GM12878 (cell line): ENCODE measurements at regions not wholly inside any gene's neighbourhood (a gene's known extent, or its start where the extent isn't known, plus 50 kb on each side); places are given as distances from the start of the nearest gene placed in this dataset.

Source experiments
- ATAC-seq: fragments of 200-7000 bp; cut with Tn5 transposase; 3 replicates; pipeline ENCODE4 v1.9.1; 2020; ENCODE audit warnings: mild to moderate bottlenecking, moderate library complexity
- BruUV-seq: library from RNA; stranded (reverse); fragments of 400-500 nt; replicated peaks from 2 replicates; lab custom pipeline; 2021; lab: Mats Ljungman, UMichigan
- CTCF ChIA-PET: fragments of 300-600 bp; sonication (Branson Sonifier 250); formaldehyde crosslinking; extraction: SDS; loops from one replicate; lab custom pipeline; 2021; ENCODE audit warnings: inconsistent platforms; lab: Yijun Ruan, JAX
- POLR2A ChIA-PET: fragments of 350-600 bp; formaldehyde crosslinking; extraction: SDS; loops from one replicate; lab custom pipeline; 2021; ENCODE audit warnings: inconsistent platforms; lab: Charles Lee
- RAD21 ChIA-PET: fragments of 300-600 bp; sonication (Branson Sonifier 250); formaldehyde crosslinking; loops from one replicate; lab custom pipeline; 2023; ENCODE audit warnings: antibody characterized with exemption; ENCODE audit not compliant: unreplicated experiment; lab: Charles Lee
- SMC1A ChIA-PET: fragments of 300-600 bp; sonication (Branson Sonifier 250); formaldehyde crosslinking; loops from one replicate; lab custom pipeline; 2023; ENCODE audit not compliant: unreplicated experiment, uncharacterized antibody; lab: Charles Lee
- DNase-seq: peaks from one replicate; pipeline ENCODE4 v3.0.0-alpha.2; 2011; ENCODE audit warnings: low read depth, low spot score
- FAIRE-seq: peaks from 3 replicates; lab custom pipeline; 2011; peaks lifted over from hg19 to GRCh38; lab: Jason Lieb, UNC
- H2AFZ ChIP-seq: 2 replicates; pipeline ENCODE4 v1.6.0; 2011; ENCODE audit warnings: low read depth, low read length, control low read depth; ENCODE audit not compliant: control insufficient read depth
- H3K27ac ChIP-seq: 2 replicates; pipeline ENCODE4 v1.5.1; 2011; ENCODE audit warnings: control low read depth; ENCODE audit not compliant: control insufficient read depth, insufficient read depth
- H3K27me3 ChIP-seq, 2 experiments: replicated peaks in 1 of 2; 2 replicates each; pipeline versions ENCODE4 v1.6.0 to v1.6.1; 2011; ENCODE audit warnings: low read length in 1 of 2; ENCODE audit not compliant: control insufficient read depth in 2 of 2, insufficient read depth in 2 of 2
- H3K36me3 ChIP-seq, 2 experiments: 2 replicates each; pipeline ENCODE4 v1.5.1; 2011; ENCODE audit warnings: low read length in 1 of 2; ENCODE audit not compliant: control insufficient read depth in 2 of 2, insufficient read depth in 2 of 2
- H3K4me1 ChIP-seq: 2 replicates; pipeline ENCODE4 v1.6.1; 2011; ENCODE audit warnings: mild to moderate bottlenecking, low read length, moderate library complexity, mixed read lengths; ENCODE audit not compliant: control insufficient read depth, insufficient read depth
- H3K4me2 ChIP-seq: 2 replicates; pipeline ENCODE4 v1.6.0; 2011; ENCODE audit warnings: control low read depth; ENCODE audit not compliant: control insufficient read depth, insufficient read depth
- H3K4me3 ChIP-seq: fragments of 200-600 bp; sonication (generic); 2 replicates; pipeline ENCODE4 v1.5.1; 2016
- H3K79me2 ChIP-seq: 2 replicates; pipeline ENCODE4 v1.6.0; 2011; ENCODE audit warnings: low read length; ENCODE audit not compliant: control insufficient read depth, insufficient read depth
- H3K9ac ChIP-seq: 2 replicates; pipeline ENCODE4 v1.8.0; 2011; ENCODE audit warnings: low read length, control low read depth, mixed read lengths; ENCODE audit not compliant: control insufficient read depth, insufficient read depth
- H3K9me3 ChIP-seq: replicated peaks from 3 replicates; pipeline ENCODE4 v1.5.1; 2011; ENCODE audit warnings: mild to moderate bottlenecking, low read length; ENCODE audit not compliant: control insufficient read depth, insufficient read depth
- H4K20me1 ChIP-seq: 2 replicates; pipeline ENCODE4 v1.6.0; 2011; ENCODE audit not compliant: control insufficient read depth, insufficient read depth
- BRCA1 ChIP-seq: IDR thresholded peaks from 2 replicates; pipeline ENCODE4 v1.6.1; 2011; ENCODE audit warnings: low read depth, low read length, improper control_type of control experiment
- FOXK2 ChIP-seq: fragments of 450-650 bp; IDR thresholded peaks from 2 replicates; pipeline ENCODE4 v1.6.1; 2017; ENCODE audit warnings: mild to moderate bottlenecking, moderate library complexity
- HDAC6 ChIP-seq: fragments of 200-600 bp; sonication (generic); IDR thresholded peaks from one replicate; pipeline ENCODE4 v1.8.0; 2017; ENCODE audit warnings: antibody characterized with exemption; ENCODE audit not compliant: unreplicated experiment
- IRF4 ChIP-seq: IDR thresholded peaks from 2 replicates; pipeline ENCODE4 v1.6.1; 2011; ENCODE audit warnings: low read depth, low read length
- MAX ChIP-seq: IDR thresholded peaks from 2 replicates; pipeline ENCODE4 v1.6.1; 2012; ENCODE audit warnings: low read depth, low read length, improper control_type of control experiment
- RAD51 ChIP-seq: fragments of 450-650 bp; IDR thresholded peaks from 2 replicates; pipeline ENCODE4 v1.6.1; 2016; ENCODE audit warnings: moderate library complexity, mild to moderate bottlenecking, inconsistent platforms
- RELB ChIP-seq: fragments of 450-650 bp; IDR thresholded peaks from 2 replicates; pipeline ENCODE4 v1.6.1; 2017; ENCODE audit warnings: low read depth, mild to moderate bottlenecking, moderate library complexity
- SMAD1 ChIP-seq: fragments of 450-650 bp; IDR thresholded peaks from 2 replicates; pipeline ENCODE4 v1.6.1; 2018; ENCODE audit warnings: mild to moderate bottlenecking, low read depth; ENCODE audit not compliant: partially characterized antibody
- SMARCA5 ChIP-seq: fragments of 450-650 bp; IDR thresholded peaks from 2 replicates; pipeline ENCODE4 v1.6.1; 2017; ENCODE audit warnings: mild to moderate bottlenecking
- ZNF207 ChIP-seq: fragments of 450-650 bp; IDR thresholded peaks from 2 replicates; pipeline ENCODE4 v1.6.1; 2014; ENCODE audit warnings: antibody characterized with exemption, mild to moderate bottlenecking, borderline replicate concordance
- ZNF592 ChIP-seq: fragments of 450-650 bp; IDR thresholded peaks from 2 replicates; pipeline ENCODE4 v1.6.1; 2017; ENCODE audit warnings: mild to moderate bottlenecking, moderate library complexity
- WGBS: methylation state at CpG from one replicate; pipeline ENCODE4 v1.1.6; 2016; ENCODE audit warnings: low lambda C conversion rate; ENCODE audit not compliant: insufficient replicate concordance, insufficient coverage; ENCODE audit errors: missing lambda C conversion rate; 5-methylcytosine and 5-hydroxymethylcytosine counted together
- in situ Hi-C: fragments of 300-500 bp; cut with MboI; formaldehyde crosslinking; loops from 9 replicates; pipeline ENCODE4 v1.14.3; 2018; ENCODE audit warnings: mixed read lengths
- intact Hi-C: fragments of 100-400 bp; cut with micrococcal nuclease; formaldehyde crosslinking; loops from one replicate; pipeline ENCODE4 v1.14.2; 2022; ENCODE audit not compliant: unreplicated experiment

GRCh38 chr2:180705551-180705950 lies 274.9 kb upstream of the UBE2E3 start:
- DNase-seq (no peak), ATAC-seq (no peak), FAIRE-seq (no peak)
- no TSS peak for BruUV-seq
- 6% methylated on average over 1 of the region's 1 CpG for WGBS
- TF ChIP-seq ZNF592 (no peak), IRF4 (no peak), ZNF207 (no peak), HDAC6 (no peak), RAD51 (no peak), RELB (no peak), SMAD1 (no peak), MAX (no peak), SMARCA5 (no peak), FOXK2 (no peak), BRCA1 (no peak)
- POLR2A ChIA-PET = no interaction called here
- no peak overlapping the region for H2AFZ ChIP-seq
- SMC1A ChIA-PET = interaction anchor here (1.6 kb wide), 1 partner anchor 365 kb away, joined by 3 read pairs; no protein-coding TSS in a partner anchor
- no peak overlapping the region for H3K27ac ChIP-seq
- H3K4me1 ChIP-seq = no peaks in the 10 kb centered on the region
- H3K9ac ChIP-seq = no peak overlapping the region
- H4K20me1 ChIP-seq = no peaks in the 10 kb centered on the region
- H3K4me2 ChIP-seq = no peak overlapping the region
- intact Hi-C loops = no loop called here
- no peaks in the 10 kb centered on the region for H3K27me3 ChIP-seq
- CTCF ChIA-PET = no interaction called here
- no peaks in the 10 kb centered on the region for H3K36me3 ChIP-seq
- H3K4me3 ChIP-seq = no peak overlapping the region
- H3K9me3 ChIP-seq = no peaks in the 10 kb centered on the region
- H3K79me2 ChIP-seq = no peaks in the 10 kb centered on the region
- in situ Hi-C loops = no loop called here
- RAD21 ChIA-PET = no interaction called here
